GM19023 (cell line): ENCODE measurements at regions not wholly inside any gene's neighbourhood (a gene's known extent, or its start where the extent isn't known, plus 50 kb on each side); places are given as distances from the start of the nearest gene placed in this dataset.

Experiments used
- ATAC-seq: cut with Tn5 transposase; IDR thresholded peaks from one replicate; pipeline ENCODE4 v1.9.1; 2021; ENCODE audit warnings: mild to moderate bottlenecking, moderate library complexity; ENCODE audit not compliant: unreplicated experiment

DNA sequence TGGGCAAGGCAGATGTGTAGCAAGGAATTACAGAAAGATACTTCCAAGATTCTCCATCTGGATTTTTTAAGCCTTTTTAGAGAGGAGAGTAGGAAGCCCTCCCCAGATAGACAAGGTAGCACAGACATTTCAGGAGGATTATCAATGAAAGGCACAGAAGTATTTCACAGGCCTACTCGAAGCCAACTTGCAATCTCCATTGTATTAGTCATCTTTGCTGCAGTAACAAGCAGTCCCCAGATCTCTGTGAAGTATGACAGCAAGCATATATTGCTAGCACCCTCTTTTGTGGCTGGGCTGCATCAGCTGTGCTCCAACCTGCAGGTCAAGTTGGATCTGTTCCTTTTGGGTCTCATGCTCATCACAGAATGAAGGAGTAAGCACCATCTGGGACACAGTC, 101.6 kb downstream of the MAF start:
- ATAC-seq = no peak

DNA sequence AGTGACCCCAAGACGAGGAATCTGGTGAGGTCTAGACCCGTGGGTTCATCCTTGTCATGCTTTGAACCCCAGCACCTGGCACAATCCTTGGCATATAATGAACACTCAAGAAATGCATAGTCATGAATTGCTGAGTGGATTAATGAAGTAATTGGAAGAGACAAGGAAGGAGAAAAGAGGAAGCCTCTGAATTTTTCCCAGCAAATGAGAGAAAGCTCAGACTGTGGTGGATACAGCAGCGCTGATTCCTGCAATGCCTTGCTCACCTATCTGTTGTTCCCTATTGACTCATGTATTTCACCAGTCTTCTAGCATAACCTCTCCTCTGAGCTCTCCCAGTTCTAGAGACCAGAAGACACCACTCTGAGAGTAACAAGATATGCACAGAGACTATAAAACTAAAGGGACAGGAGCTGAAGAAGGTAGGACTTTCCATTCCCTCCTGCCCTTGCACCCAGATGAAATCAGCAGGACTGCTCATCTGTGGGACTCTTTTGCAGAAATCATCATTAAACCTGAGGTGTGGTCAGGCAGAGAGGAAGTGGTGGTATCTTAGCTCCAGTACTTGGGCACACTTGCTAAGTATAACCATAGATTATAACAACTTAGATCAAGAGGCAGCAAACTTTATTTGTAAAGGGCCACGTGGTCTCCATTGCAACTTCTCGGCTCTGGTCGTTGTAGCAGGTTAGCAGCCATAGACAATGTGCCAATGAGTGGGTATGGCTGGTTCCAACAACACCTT, 102.8 kb downstream of the MAF start:
- no peak for ATAC-seq

DNA sequence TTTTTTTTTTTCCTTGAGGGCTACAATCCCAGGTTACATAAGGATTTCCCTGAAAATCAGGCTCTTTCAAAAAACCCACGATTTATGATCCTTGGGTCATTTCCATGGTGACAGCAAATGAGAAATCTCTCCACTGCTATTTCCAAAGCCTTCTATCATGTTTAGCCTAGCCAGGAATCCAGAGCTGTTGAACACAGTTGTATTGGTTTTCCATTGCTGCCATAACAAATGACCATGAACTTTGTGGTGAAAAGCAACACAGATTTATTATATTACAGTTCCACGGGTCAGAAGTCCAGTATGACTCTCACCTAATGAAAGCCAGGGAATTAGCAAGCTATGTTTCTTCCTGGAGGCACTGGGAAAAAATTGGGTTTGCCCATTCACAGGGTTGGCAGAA, 106.6 kb downstream of the MAF start:
- ATAC-seq = no peak

DNA sequence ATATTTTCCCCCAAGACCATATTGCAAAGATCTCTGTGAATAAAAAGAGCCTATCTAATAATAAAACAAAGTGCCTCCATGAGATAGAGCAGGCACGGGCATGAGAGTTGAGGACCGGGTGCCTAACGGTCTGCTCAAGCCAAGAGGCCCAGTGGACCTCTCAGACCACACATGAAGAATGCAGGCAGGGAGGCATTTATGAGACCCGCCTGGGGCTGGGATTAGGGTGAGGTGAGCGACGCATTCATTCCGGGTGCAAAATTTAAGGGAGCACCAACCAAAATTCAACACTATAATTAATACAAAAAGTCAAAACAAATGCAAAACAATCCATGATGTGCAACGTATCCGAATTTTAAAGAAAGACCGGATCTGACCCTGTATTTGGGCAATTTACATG, 108.5 kb downstream of the MAF start:
- ATAC-seq = no peak

DNA sequence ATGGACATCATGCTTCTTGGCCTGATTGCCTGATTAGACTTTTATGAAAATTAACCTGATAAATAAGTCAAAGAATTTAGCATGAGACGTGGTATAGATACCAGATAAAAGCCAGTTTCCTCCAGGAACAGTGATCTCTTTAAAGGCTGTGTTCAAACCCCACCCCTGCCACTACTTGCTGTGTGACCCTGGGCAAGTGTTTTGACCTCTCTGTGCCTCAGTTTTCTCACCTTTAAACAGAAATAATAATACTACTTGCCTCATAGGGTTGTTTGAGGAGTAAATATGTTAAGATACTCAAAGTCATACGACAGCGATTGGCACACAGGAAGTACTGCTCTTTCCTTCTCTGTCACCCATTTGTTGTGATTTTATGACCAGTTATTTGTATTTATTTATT, 115.5 kb downstream of the MAF start:
- ATAC-seq = no peak

DNA sequence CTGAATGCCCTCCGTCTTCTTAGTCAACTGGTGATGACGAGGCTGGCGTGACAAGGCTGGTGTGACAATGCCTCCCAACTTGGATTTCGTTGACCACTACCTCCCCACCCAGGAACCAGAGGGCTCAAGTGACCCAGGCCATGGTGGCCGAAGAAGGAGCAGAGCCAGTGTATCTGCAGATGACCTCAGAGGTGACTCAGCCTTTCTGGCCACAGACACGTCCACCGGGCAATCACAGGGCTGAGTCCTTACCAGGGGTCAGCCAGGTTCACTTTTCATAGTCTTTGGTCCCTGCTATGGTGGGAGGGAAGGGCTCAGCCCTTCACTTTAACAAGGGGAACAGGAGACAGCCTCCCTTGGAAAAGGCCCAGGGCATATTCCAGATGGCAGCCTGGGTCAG, 116.3 kb downstream of the MAF start:
- ATAC-seq = no peak

DNA sequence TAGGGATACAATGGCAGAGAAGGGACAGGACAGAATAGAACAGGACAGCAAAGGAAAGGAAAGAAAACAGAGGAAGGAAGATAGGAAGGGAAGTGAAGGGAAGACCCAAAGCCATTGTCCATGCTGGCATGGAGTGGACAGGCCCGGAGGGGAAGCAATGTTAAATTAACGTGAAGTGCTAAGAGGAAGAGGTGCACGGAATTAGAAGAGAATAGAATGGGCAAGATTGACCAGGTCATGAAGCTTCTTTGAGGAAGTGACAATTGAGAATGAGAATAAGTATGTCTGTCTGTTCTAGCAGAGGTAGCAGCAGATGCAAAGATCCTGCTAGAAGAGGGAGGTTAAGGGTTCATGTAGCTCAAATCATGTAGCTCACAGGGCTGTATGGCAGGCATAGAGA, 117.2 kb downstream of the MAF start:
- no peak for ATAC-seq

DNA sequence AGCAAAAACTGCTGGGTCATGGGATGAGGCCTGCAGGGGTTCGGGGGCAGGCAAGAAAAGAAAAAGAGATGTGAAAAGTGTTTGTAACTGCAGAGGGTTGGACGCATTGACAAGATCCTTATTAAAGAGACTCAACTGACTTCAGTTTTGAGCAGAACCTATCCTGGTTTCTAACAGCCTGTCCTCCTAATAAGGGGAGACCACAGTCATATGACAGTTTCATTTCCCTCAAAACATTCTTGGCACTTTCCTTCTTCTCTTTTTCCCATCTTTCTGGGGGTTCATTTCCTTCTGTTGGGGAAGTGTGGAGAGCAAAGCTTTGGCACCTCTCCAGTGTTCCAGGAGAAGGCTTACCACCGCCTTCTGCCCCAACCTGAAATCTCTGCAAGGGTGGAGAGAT, 118.5 kb downstream of the MAF start:
- no peak for ATAC-seq

DNA sequence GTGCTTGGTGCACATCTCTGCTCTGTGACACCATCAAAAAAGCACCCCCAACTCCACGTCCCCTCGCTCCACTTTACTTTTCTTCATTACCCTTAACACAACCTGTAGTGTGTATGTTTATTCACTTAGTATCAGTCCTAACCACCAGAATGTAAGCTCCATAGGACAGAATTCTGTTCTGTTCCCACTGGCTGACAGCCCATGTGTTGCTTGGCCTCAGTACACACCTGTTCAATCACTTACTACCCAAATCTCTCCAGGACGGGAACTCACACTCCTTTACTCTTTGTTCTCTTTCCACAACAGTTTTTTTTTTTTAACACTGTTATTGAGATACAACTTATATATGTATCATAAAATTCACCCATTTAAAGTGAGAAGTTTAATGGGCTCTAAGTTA, 119.6 kb downstream of the MAF start:
- no peak for ATAC-seq

DNA sequence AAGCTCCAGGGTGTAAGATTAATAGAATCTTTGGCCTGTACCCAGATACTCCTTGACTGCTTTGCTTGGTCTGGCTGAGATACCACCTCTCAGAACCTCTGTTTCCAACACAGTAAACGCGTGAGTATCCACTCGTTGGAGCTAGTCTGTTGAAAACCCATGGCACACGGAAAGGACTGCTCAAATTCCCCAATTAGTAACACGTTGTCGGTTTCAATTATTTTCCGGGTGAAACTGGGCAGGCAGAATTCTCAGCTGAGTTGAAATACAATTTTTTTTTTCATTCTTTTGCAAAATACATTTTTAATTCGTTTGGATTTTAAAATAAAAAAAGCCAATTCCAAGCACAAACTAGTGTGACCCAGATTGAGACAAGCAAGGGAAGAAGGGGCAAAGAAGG, 120.5 kb downstream of the MAF start:
- ATAC-seq = no peak

DNA sequence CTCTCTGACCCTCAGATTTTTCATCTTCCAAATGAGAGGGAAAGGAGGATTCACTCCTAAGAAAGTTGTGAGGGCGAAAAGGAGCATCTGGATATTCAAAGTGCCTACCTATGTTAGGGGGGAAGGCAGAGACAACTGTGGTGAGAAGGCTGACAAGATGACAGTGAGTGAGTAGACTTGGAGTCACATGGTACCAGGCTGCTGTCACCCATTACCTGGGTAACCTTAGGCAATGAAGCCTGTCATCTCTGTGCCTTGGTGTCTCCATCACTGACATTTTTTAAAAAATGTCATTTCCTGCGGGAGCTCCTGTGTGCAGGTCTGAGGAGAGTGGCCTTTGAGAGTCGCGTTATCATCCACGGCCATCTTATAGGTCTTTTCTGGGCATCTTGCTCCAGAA, 124.0 kb downstream of the MAF start:
- ATAC-seq = no peak

DNA sequence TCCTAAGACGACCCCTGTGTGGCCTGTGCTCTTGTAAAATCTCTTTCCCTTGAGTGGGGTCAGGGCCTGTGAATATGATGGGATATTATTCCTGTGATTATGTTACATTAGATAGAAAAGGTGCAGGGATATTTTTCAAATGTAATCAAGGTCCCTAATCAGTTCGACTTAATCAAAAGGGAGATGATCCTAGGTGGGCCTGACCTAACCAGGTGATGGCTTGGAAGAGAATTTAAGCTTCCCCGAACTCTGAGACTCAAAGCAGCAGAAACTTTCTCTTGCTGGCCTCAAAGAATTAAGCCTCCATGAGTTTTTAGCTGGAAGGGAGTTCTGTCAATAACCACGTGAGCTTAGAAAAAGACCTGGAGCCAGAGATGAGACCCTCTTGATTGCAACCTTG, 124.7 kb downstream of the MAF start:
- ATAC-seq = no peak

DNA sequence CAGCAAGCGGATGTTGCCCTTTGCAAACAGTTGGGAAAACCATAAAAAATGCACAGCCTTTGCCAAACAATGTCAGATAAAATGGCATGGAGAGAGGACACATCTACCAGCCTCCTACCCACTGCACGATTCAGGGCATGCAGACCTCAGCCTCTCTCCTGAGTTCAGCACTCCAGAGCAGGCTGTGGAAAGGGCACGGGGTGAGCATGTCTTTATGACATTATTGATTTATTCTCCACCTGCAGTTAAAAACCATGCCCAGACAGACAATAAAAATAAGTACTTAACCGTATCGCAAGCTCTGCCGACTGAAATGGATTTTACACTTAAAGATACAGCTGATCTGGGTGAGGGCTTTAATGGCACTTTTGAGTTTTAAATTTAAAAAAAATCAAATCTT, 127.1 kb downstream of the MAF start:
- ATAC-seq = no peak

DNA sequence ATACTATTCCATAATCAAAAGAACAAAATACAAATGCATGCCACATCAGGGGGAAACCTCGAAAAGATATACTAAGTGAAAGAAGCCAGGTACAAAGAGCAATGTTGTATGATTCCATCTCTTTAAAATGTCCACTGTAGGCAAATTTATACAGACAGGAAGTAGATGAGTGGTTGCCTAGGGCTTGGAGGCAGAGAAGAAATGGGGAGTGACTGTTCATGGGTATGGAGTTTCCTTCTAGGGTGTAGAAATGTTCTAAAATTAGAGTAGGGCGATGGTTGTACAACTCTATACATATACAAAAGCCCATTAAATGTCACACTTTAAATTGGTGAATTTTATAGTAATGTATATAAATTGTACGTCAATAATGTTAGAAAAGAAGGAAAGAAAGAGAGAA, 128.1 kb downstream of the MAF start:
- ATAC-seq = no peak

DNA sequence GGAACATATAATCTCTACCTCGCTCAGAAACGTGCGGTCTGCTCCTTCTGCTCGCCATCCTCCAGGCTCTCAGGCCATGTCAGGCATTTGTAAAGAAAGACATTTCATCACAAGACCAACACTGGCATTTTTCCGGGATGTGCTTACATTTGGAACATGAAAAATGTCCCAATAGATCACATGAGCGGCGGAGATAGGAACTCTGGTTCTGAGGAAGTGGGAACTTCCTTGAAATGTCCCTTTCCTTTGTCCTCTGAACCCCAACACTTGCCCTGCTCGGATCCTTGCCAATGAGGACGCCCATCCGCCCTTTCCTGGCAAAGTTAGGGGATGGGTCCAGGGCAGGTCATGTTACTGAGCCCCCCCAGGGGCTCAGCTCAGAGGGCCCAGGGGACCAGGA, 130.5 kb downstream of the MAF start:
- ATAC-seq = no peak

DNA sequence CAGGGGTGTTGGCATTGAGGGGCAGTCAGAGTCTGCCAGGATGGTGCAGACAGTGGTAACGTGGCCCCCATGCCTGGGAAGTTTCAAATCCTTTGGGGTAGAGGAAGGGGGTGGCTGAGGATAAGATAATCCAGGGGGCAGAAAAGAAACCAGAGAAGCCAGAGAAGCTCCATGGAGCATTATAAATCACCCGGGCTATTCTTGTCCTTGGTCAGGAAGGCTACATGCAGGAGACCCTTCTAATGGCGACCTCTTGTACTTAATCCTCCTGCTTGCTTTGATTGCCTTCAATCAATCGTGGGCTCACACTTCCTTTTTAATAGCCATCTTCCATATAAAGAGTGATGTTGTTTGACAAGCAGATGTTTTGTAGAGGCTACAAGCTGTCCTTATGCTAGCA, 131.9 kb downstream of the MAF start:
- ATAC-seq = no peak

DNA sequence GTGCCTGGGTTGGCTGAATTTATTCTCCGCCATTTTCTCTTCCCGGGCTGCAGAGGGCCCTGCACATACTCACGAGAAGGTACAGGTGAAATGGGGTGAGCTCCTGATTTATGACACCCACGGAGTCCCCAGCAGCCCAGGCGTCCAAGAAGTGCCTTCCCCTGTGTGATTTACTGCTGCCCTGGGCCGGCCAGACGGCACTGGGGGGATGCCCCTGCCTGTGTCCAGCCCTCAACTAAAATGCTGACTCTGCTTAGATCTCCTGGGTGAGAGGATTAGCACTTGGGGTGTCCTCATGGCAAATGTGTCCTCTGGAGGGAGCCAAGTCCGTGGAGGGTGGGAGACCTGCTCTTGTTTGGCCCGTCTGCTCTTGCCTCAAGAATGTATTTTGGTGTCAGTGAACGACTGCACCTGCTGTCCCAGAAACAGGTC, 132.4 kb downstream of the MAF start:
- ATAC-seq = no peak

DNA sequence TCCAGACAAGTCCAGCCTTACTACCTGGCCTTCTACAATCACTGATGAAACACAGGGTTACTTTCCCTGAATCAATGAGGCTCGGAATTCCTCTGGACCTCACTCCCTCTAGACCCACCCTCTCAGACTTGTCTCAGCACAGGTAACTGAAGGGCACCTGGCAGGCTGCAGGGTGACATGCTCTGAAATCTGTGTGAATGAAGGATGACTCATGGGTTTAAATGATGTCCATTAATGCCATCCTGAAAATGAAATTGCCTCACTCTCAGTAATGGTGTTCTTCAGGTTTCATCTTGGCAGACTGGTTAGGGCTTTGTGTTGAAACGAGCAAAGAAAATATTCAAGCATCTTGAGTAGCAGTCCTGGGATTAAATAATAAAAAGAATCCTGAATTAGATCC, 134.4 kb downstream of the MAF start:
- ATAC-seq = no peak

DNA sequence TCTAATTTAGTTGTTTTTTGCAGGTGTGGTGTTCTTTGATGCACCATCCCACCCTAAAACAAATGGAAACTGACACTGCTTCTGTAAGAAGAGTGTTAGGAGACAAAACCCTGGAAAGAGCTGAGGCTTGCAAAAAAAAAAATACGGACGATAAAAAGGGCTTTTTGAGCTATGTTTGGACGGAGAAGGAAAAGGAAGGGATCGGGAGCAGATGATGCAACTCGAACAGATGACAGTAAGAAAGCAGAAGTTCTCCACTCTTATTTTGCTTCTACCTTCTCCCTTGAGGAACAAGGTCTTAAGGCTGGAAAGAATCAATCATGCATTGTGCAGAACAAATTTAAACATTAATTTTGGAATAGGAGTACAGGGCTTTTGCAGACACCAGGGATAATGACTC, 136.7 kb downstream of the MAF start:
- ATAC-seq = no peak

DNA sequence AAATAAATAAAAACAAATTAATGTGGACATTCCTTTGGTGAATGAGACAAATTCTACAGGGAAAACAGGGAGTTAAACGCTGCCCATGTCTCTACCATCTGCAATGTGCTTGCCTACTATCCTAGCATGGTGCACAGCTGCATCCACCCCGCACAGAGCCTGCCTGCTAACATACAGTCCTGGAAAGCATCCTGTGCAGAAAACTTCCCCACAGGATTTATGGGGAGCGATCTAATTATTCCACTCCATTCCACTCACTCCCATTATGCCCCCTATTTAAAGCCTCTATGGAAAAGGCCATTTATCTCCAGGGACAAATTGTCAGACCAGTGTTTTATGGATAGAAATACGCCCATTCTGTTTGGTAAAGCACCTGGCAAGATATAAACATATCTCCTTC, 144.5 kb downstream of the MAF start:
- no peak for ATAC-seq

DNA sequence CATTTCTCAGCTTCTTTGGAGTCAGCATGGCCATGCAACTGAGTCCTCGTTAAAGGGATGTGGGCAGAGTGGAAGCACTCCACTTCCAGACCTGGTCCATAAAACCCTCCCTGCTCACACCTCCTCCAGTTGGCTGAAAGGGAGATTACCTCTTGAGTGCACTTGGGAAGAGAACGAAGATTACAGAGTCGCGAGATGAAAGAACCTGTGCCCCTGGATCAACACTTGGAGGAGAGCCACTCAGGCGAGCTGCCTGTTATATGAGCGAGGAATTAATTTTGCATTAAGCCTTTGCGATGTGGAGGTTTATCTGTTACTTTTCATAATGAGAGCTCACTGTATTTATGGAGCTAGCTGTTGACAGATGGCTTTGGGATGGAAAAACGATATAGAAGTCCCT, 147.9 kb downstream of the MAF start:
- ATAC-seq = no peak

DNA sequence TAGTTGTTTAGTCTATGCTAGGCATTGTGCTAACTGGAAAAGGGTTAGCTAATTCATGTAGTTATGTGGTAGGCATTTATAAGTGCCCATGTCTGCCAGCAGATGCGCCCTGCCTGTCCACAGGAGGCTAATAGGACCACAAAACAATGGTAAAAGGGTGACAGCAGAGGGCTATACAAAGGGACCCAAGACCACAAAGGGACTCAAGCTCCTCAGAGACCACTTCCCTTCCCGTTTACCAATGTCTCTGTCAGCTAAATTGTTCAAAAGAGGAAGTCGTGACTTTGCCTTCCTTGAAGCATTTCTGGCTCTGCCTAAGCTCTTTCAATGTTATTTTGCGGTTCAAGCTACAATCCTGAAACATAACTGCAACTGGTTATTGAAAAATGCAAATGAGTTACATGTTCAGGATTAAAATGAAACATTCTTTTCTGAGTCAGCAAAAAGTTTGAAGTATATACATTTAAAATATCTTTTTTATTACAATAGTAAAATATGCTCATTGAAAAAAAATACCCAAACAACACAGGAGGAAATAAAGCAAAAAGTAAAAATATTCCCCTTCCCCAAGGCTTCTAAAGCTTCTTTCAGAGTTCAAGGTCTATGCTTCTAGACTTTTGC, 149.2 kb downstream of the MAF start:
- no peak for ATAC-seq

DNA sequence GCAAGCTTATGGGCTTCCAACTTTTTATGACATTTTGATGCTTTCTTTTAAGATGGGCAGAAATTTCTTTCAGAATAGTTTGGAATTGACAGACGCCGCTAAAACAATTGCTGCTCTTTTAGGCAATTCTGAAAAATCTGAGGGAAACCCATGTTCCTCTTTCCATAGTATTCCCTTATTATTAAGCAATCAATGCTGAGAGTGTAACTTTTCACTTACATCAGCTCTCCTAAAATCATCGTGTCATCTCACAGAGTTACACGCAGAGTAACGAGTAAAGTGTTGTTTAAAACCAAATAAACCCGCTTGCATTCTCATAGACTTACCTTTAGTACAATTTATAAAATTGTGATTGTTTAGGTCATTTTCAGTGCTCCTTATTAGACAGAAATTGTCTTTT, 150.6 kb downstream of the MAF start:
- ATAC-seq = no peak
